Keratinocyte (primary cell): ENCODE measurements at regions not wholly inside any gene's neighbourhood (a gene's known extent, or its start where the extent isn't known, plus 50 kb on each side); places are given as distances from the start of the nearest gene placed in this dataset.

Source experiments
- EZH2 ChIP-seq: IDR thresholded peaks from one replicate; pipeline ENCODE4 v1.6.1; 2012; ENCODE audit warnings: inconsistent platforms, mild to moderate bottlenecking, low read length, moderate library complexity
- TF ChIP-seq, protein P1 (sequence below), 3 experiments: IDR thresholded peaks in 1 of 3; conservative IDR thresholded peaks in 1 of 3; optimal IDR thresholded peaks in 1 of 3; 2 replicates in 2 of 3; 3 replicates in 1 of 3; pipeline versions ENCODE3 to v1.5.1; 2011; ENCODE audit warnings: low read length in 3 of 3, mild to moderate bottlenecking in 3 of 3, moderate library complexity in 2 of 3, control low read depth in 1 of 3, inconsistent platforms in 1 of 3; ENCODE audit not compliant: insufficient read depth in 2 of 3; ENCODE audit errors: extremely low read depth in 1 of 3

- no peak for TF ChIP-seq EZH2
- TF ChIP-seq, protein P1, sequence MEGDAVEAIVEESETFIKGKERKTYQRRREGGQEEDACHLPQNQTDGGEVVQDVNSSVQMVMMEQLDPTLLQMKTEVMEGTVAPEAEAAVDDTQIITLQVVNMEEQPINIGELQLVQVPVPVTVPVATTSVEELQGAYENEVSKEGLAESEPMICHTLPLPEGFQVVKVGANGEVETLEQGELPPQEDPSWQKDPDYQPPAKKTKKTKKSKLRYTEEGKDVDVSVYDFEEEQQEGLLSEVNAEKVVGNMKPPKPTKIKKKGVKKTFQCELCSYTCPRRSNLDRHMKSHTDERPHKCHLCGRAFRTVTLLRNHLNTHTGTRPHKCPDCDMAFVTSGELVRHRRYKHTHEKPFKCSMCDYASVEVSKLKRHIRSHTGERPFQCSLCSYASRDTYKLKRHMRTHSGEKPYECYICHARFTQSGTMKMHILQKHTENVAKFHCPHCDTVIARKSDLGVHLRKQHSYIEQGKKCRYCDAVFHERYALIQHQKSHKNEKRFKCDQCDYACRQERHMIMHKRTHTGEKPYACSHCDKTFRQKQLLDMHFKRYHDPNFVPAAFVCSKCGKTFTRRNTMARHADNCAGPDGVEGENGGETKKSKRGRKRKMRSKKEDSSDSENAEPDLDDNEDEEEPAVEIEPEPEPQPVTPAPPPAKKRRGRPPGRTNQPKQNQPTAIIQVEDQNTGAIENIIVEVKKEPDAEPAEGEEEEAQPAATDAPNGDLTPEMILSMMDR (optimal IDR thresholded peaks at IDR 0.05 in 1 of 3, IDR thresholded peaks at IDR 0.05 in 1 of 3, conservative IDR thresholded peaks at IDR 0.05 in 1 of 3; ENCODE audit: extremely low read depth in 1 of 3, insufficient read depth in 2 of 3, low read length in 3 of 3) = no peak
These were observed 182.3 kb downstream of the MBOAT1 start for GRCh38 chr6:20029979-20030378.
